ENCODE measurements at regions not wholly inside any gene's neighbourhood (a gene's known extent, or its start where the extent isn't known, plus 50 kb on each side); places are given as distances from the start of the nearest gene placed in this dataset.
A peak's percentile ranks its signal among the peaks of the same experiment; 100 is the strongest.

DNA sequence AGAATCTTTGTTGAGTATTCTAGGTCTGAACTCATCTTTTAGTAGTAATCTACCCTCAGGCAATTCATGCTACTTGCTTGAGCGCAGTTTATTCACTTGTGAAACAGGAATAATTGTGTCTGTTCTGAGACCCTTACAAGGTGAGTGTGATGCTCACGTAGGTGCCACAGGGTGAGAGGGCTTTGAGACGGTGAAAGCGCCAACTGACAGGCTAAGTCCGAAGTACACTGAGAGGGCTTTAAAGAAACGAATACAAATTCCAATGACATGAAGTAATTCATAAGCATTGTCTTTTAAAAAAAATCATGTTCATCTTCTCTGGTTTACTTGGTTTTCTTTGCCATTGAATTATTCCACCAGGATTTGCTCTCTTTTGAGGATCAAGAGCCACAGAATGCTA lies 393.7 kb upstream of the RGMA start:
- no peak for DNase-seq (ENCODE audit: low read depth, low spot score)
- TF ChIP-seq, protein P1, sequence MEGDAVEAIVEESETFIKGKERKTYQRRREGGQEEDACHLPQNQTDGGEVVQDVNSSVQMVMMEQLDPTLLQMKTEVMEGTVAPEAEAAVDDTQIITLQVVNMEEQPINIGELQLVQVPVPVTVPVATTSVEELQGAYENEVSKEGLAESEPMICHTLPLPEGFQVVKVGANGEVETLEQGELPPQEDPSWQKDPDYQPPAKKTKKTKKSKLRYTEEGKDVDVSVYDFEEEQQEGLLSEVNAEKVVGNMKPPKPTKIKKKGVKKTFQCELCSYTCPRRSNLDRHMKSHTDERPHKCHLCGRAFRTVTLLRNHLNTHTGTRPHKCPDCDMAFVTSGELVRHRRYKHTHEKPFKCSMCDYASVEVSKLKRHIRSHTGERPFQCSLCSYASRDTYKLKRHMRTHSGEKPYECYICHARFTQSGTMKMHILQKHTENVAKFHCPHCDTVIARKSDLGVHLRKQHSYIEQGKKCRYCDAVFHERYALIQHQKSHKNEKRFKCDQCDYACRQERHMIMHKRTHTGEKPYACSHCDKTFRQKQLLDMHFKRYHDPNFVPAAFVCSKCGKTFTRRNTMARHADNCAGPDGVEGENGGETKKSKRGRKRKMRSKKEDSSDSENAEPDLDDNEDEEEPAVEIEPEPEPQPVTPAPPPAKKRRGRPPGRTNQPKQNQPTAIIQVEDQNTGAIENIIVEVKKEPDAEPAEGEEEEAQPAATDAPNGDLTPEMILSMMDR (conservative IDR thresholded peaks at IDR 0.05), result no peak
- no peaks in the 10 kb centered on the region for H3K27me3 Mint-ChIP-seq (ENCODE audit: low read depth)
- no peak overlapping the region for H3K27ac Mint-ChIP-seq (ENCODE audit: unreplicated experiment)
- H3K9me3 Mint-ChIP-seq, result peaks cover 3% of the 10 kb centered on the region
- H3K36me3 Mint-ChIP-seq (ENCODE audit: low read depth), result peaks cover 14% of the 10 kb centered on the region
- H3K4me1 Mint-ChIP-seq, result peaks cover 21% of the 10 kb centered on the region
- no peak overlapping the region for H3K4me3 Mint-ChIP-seq

DNA sequence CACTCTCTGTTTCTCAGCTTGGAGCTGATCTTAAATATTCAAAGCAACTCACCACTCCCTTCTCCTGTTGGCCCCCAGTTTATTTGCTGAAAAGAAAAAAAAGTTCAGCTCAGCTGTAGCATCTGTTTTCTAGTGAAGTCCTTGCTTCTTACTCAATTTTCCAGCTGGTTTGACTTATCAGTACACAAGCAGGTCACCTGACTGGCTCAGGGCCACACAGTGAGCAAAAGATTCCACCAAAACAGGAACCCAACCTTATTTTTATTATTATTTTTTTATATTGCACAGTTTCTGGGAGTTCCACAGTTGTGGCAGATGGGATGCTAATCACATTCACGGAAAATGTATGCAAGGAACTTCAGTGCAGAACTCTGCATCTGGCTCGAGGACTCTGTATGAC lies 390.7 kb upstream of the RGMA start:
- Mint-ChIP-seq H3K4me1 (peaks cover 43% of the 10 kb centered on the region), H3K27ac (ENCODE audit: unreplicated experiment) (peak overlapping the region; percentile 45), H3K9me3 (peaks cover 14% of the 10 kb centered on the region), H3K4me3 (no peak overlapping the region), H3K27me3 (ENCODE audit: low read depth) (no peaks in the 10 kb centered on the region), H3K36me3 (ENCODE audit: low read depth) (peaks cover 14% of the 10 kb centered on the region)
- TF ChIP-seq, protein P1 (conservative IDR thresholded peaks at IDR 0.05), result no peak
- DNase-seq (ENCODE audit: low read depth, low spot score), result no peak

DNA sequence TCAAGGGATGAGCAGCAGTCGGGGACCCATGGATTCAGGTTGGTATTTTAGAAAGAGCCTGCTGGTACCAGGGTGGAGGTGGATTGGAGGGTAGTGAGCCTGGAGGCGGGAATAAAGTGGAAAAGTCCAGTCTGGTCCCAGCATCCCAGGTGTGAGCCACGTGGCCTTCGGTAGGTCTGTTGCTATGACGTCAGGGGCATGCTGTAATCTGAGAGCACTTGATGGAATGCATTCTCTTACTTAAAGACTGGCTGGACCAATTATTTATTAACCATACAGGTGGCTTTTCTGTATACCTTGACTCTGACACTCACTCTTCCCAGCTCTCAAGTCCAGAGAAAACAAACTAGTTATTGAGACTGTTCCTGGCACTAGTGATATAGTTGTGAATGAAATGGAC lies 389.9 kb upstream of the RGMA start:
- TF ChIP-seq, protein P1 (conservative IDR thresholded peaks at IDR 0.05), result no peak
- Mint-ChIP-seq H3K4me3 (no peak overlapping the region), H3K27me3 (ENCODE audit: low read depth) (no peaks in the 10 kb centered on the region), H3K36me3 (ENCODE audit: low read depth) (peaks cover 12% of the 10 kb centered on the region), H3K27ac (ENCODE audit: unreplicated experiment) (peak overlapping the region; percentile 45), H3K9me3 (peaks cover 14% of the 10 kb centered on the region), H3K4me1 (peaks cover 49% of the 10 kb centered on the region)
- no peak for DNase-seq (ENCODE audit: low read depth, low spot score)

DNA sequence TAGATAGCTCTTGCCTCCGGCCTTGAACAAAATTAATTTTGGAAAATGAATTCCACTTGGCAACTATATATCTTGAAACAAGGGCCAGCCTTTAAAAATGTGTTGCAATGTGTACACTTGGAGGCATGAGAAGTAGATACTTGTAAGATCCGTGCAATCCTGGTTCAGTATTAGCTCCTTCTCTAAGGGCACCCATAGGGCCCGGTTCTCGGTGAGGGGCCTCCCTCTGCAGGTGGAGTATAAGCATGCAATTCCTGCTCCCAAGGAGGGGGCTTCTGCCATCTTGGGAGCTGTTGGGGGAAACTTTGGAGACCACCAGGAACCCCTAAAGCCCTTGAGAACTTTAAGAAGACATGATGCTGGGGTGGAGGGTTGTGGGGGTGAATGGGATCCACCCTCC lies 388.7 kb upstream of the RGMA start:
- H3K36me3 Mint-ChIP-seq (ENCODE audit: low read depth), result peaks cover 8% of the 10 kb centered on the region
- TF ChIP-seq, protein P1 (conservative IDR thresholded peaks at IDR 0.05), result no peak
- H3K4me3 Mint-ChIP-seq, result peak overlapping the region; percentile 44
- H3K9me3 Mint-ChIP-seq, result peaks cover 14% of the 10 kb centered on the region
- DNase-seq (ENCODE audit: low read depth, low spot score), result no peak
- H3K27me3 Mint-ChIP-seq (ENCODE audit: low read depth), result no peaks in the 10 kb centered on the region
- H3K27ac Mint-ChIP-seq (ENCODE audit: unreplicated experiment), result no peak overlapping the region
- peaks cover 53% of the 10 kb centered on the region for H3K4me1 Mint-ChIP-seq

DNA sequence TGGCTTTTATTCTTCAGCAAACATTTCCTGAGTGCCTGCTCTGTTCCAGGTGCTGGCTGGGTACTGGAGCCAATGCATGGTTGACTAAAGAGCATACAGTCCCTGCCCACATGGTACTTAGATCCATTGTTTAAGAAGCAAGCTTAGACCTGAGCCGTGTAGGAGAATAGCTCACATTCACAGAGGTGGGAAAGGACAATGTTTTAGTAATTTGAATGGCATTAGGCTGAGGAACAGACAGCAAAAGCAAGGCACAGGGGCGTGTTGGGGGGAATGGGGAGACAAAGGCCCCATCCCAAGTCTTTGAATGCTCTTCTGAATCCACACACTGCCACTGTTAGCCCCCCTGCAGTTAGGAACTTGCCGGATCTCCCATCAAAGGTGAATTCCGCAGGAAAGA lies 388.2 kb upstream of the RGMA start:
- Mint-ChIP-seq H3K9me3 (peaks cover 17% of the 10 kb centered on the region), H3K27me3 (ENCODE audit: low read depth) (no peaks in the 10 kb centered on the region), H3K27ac (ENCODE audit: unreplicated experiment) (peak overlapping the region; percentile 87), H3K36me3 (ENCODE audit: low read depth) (peaks cover 11% of the 10 kb centered on the region), H3K4me3 (peak overlapping the region; percentile 44), H3K4me1 (peaks cover 56% of the 10 kb centered on the region)
- TF ChIP-seq, protein P1 (conservative IDR thresholded peaks at IDR 0.05), result no peak
- DNase-seq (ENCODE audit: low read depth, low spot score), result no peak

Measured in neural crest cell (in vitro differentiated cells).